PC-3 (cell line): ENCODE measurements at regions not wholly inside any gene's neighbourhood (a gene's known extent, or its start where the extent isn't known, plus 50 kb on each side); places are given as distances from the start of the nearest gene placed in this dataset.

Experiments
- CTCF ChIP-seq: fragments of 300-600 bp; sonication (generic); conservative IDR thresholded peaks from 2 replicates; pipeline ENCODE4 v1.5.1; 2017; ENCODE audit warnings: antibody characterized with exemption, low read depth, mild to moderate bottlenecking, low read length
- EZH2 ChIP-seq: fragments of 300-600 bp; sonication (generic); IDR thresholded peaks from one replicate; pipeline ENCODE4 v1.6.1; 2017; ENCODE audit warnings: antibody characterized with exemption, mild to moderate bottlenecking, low read length; ENCODE audit not compliant: unreplicated experiment
- EZH2phosphoT487 ChIP-seq: fragments of 300-600 bp; sonication (generic); IDR thresholded peaks from 2 replicates; pipeline ENCODE4 v1.6.1; 2018; ENCODE audit warnings: mild to moderate bottlenecking, antibody characterized with exemption, low read length, borderline replicate concordance

DNA sequence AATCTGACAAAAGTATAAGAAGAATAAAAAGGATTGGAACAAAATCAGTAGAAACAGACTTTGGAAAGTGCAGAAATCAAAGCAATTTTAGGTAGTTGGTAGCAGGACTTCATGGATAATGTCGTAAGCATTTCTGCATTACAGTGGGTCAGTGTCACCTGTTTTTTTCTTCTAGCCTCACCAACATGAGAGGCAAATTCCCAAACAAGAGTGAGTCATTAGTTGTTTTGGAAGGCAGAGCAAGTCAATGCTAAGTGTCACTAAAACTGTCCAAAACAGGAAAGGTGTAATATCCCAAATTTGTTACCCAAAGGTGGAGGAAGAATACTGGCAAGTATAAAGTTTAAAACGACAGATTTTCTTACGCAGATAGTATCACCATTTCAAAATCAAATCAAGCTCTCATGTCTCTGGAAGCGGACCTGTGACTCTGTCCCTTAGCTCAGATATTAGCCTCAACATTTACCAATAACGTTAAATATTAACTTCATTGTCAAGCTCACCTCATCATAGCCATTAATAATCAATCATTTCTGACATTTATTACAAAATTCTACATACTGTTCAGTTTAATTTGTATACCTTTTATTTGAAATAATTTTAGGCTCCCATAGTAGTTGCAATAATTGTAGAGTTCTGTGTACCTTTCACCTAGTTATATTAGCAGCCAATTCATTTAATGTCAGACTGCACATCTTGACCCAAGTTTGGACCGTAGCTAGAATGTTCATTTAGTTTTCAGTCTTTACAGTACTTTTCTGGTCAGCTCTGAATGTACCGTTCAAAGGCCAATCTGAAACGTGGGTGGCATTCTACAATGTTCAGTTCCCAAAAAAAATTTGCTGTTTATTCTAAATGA, 901.2 kb upstream of the COX7C start:
- TF ChIP-seq CTCF (no peak), EZH2 (no peak), EZH2phosphoT487 (no peak)
